ENCODE measurements at regions not wholly inside any gene's neighbourhood (a gene's known extent, or its start where the extent isn't known, plus 50 kb on each side); places are given as distances from the start of the nearest gene placed in this dataset.
"Not testable (repeated sequence)": the region's sequence is repeated elsewhere in the genome, so short reads cannot be mapped to it uniquely, and the experiment has no call there.

DNA sequence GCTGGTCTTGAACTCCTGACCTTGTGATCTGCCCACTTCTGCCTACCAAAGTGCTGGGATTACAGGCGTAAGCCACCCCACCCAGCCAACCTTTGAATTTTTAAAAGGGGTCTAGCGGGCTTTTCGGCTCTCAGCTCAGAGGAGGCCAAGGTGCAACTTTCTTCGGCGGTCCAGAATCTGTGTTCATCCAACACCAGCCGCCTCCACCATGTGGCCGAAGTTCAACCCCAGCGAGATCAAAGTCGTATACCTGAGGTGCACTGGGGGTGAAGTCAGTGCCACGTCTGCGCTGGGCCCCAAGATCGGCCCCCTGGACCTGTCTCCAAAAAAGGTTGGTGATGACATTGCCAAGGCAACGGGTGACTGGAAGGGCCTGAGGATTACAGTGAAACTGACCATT lies 78.8 kb upstream of the PIM1 start:
- not testable (repeated sequence) for TF ChIP-seq CTCF (IDR thresholded peaks at IDR 0.05); EZH2 (IDR thresholded peaks at IDR 0.05; ENCODE audit: borderline replicate concordance, insufficient read depth, low read depth, low read length, poor library complexity, severe bottlenecking)

Measured in B cell (primary cell).